B cell (primary cell): ENCODE measurements at regions not wholly inside any gene's neighbourhood (a gene's known extent, or its start where the extent isn't known, plus 50 kb on each side); places are given as distances from the start of the nearest gene placed in this dataset.

Experiments
- ATAC-seq: fragments of 200-7000 bp; cut with Tn5 transposase; one replicate; pipeline ENCODE4 v1.10.0; 2021; ENCODE audit warnings: low read depth, mild to moderate bottlenecking, moderate number of reproducible peaks, moderate library complexity
- CTCF ChIA-PET: fragments of 350-600 bp; sonication (Branson Sonifier 250); formaldehyde crosslinking; loops from one replicate; lab custom pipeline; 2021; ENCODE audit warnings: antibody characterized with exemption, inconsistent platforms; lab: Charles Lee
- POLR2A ChIA-PET: fragments of 350-600 bp; sonication (Branson Sonifier 250); formaldehyde crosslinking; loops from one replicate; lab custom pipeline; 2021; ENCODE audit warnings: antibody characterized with exemption; lab: Charles Lee
- DNase-seq: peaks from one replicate; pipeline ENCODE4 v3.0.0; 2013
- H2AFZ ChIP-seq: 2 replicates; pipeline ENCODE4 v1.6.1; 2012; ENCODE audit warnings: mild to moderate bottlenecking, low read depth, low read length; ENCODE audit not compliant: insufficient read depth, poor library complexity, severe bottlenecking
- H3K27ac ChIP-seq, 2 donors: 1 replicate in 1 of 2; 2 replicates in 1 of 2; pipeline ENCODE4 v1.5.1; 2012 to 2013; ENCODE audit warnings: low read length in 2 of 2, mild to moderate bottlenecking in 2 of 2, moderate library complexity in 1 of 2
- H3K27me3 ChIP-seq, 4 experiments: fragments of 200-600 bp in 1 of 4; sonication (generic) in 1 of 4; replicated peaks in 1 of 4; 1 replicate in 2 of 4; 2 replicates in 2 of 4; pipeline versions ENCODE4 v1.6.1 to v1.7.0; 2013 to 2016; ENCODE audit warnings: low read length in 3 of 4, mild to moderate bottlenecking in 2 of 4, mixed read lengths in 1 of 4, moderate library complexity in 1 of 4; ENCODE audit not compliant: insufficient read depth in 4 of 4, control insufficient read depth in 3 of 4; ENCODE audit errors: control extremely low read depth in 1 of 4
- H3K36me3 ChIP-seq, 2 experiments: replicated peaks in 1 of 2; 1 replicate in 1 of 2; 2 replicates in 1 of 2; pipeline versions ENCODE4 v1.6.1 to v1.7.1; 2013; ENCODE audit warnings: low read length in 1 of 2; ENCODE audit not compliant: insufficient read depth in 2 of 2, control insufficient read depth in 1 of 2; ENCODE audit errors: control extremely low read depth in 1 of 2, extremely low read depth in 1 of 2
- H3K4me1 ChIP-seq, 2 donors: fragments of 200-600 bp in 1 of 2; sonication (generic) in 1 of 2; 1 replicate in 1 of 2; 2 replicates in 1 of 2; pipeline versions ENCODE4 v1.5.1 to v1.6.1; 2013 to 2017; ENCODE audit warnings: low read length in 2 of 2; ENCODE audit not compliant: control insufficient read depth in 2 of 2, insufficient read depth in 2 of 2
- H3K4me2 ChIP-seq: replicated peaks from 2 replicates; pipeline ENCODE3; 2012; ENCODE audit warnings: mild to moderate bottlenecking, low read depth, low read length; ENCODE audit not compliant: poor library complexity, severe bottlenecking
- H3K4me3 ChIP-seq, 5 experiments: fragments of 200-600 bp in 1 of 5; sonication (generic) in 1 of 5; 1 replicate in 3 of 5; 2 replicates in 2 of 5; pipeline versions ENCODE4 v1.5.1 to v1.7.0; 2011 to 2016; ENCODE audit warnings: low read length in 4 of 5, mild to moderate bottlenecking in 4 of 5, low read depth in 2 of 5, control low read depth in 1 of 5, moderate library complexity in 1 of 5; ENCODE audit not compliant: insufficient read depth in 1 of 5; ENCODE audit errors: control extremely low read depth in 1 of 5, extremely low read depth in 1 of 5
- H3K79me2 ChIP-seq: fragments of 200-600 bp; sonication (generic); one replicate; pipeline ENCODE4 v1.6.0; 2016; ENCODE audit warnings: low read length; ENCODE audit not compliant: control insufficient read depth, insufficient read depth
- H3K9ac ChIP-seq: fragments of 200-600 bp; sonication (generic); 2 replicates; pipeline ENCODE4 v1.6.1; 2017; ENCODE audit warnings: mild to moderate bottlenecking, low read length, moderate library complexity
- H3K9me3 ChIP-seq, 3 donors: one replicate each; pipeline versions ENCODE4 v1.6.1 to v1.7.1; 2013; ENCODE audit warnings: low read length in 2 of 3; ENCODE audit not compliant: control insufficient read depth in 2 of 3, insufficient read depth in 1 of 3; ENCODE audit errors: control extremely low read depth in 1 of 3
- H4K20me1 ChIP-seq: 2 replicates; pipeline ENCODE4 v1.6.0; 2012; ENCODE audit warnings: mild to moderate bottlenecking, low read length; ENCODE audit not compliant: insufficient read depth, control insufficient read depth, poor library complexity, severe bottlenecking
- H3K27ac Mint-ChIP-seq: one replicate; pipeline ENCODE4 v1.8.0; 2021; ENCODE audit warnings: mixed read lengths
- H3K27me3 Mint-ChIP-seq: one replicate; pipeline ENCODE4 v1.8.0; 2021; ENCODE audit warnings: mixed read lengths
- H3K4me1 Mint-ChIP-seq: one replicate; pipeline ENCODE4 v1.8.0; 2021; ENCODE audit warnings: mixed read lengths
- H3K4me3 Mint-ChIP-seq: one replicate; pipeline ENCODE4 v1.8.0; 2021; ENCODE audit warnings: mixed read lengths
- H3K9me3 Mint-ChIP-seq: one replicate; pipeline ENCODE4 v1.8.0; 2022; ENCODE audit warnings: mixed read lengths; ENCODE audit not compliant: insufficient read depth
- CTCF ChIP-seq: fragments of 200-600 bp; IDR thresholded peaks from one replicate; pipeline ENCODE4 v1.8.0; 2022; ENCODE audit warnings: antibody characterized with exemption, mild to moderate bottlenecking
- EZH2 ChIP-seq: IDR thresholded peaks from 2 replicates; pipeline ENCODE4 v1.6.1; 2012; ENCODE audit warnings: borderline replicate concordance, low read depth, mild to moderate bottlenecking, moderate library complexity, low read length; ENCODE audit not compliant: insufficient read depth, poor library complexity, severe bottlenecking
- WGBS: methylation state at CpG from one replicate; pipeline ENCODE4 v1.1.5; 2013; ENCODE audit warnings: missing lambda C conversion rate; ENCODE audit not compliant: insufficient coverage; 5-methylcytosine and 5-hydroxymethylcytosine counted together
- intact Hi-C: fragments of 100-400 bp; cut with micrococcal nuclease; formaldehyde crosslinking; loops from one replicate; pipeline ENCODE4 v1.10.0; 2022

GRCh38 chr2:7448578-7449264, 531.5 kb downstream of the RNF144A start:
- TF ChIP-seq EZH2 (no peak), CTCF (no peak)
- H3K27ac Mint-ChIP-seq: no peak overlapping the region
- H3K4me3 Mint-ChIP-seq: no peak overlapping the region
- Histone ChIP-seq H3K27me3 (peaks cover 0 to 2% (median 0%) of the 10 kb centered on the region in 4 experiments), H3K4me3 (no peak overlapping the region), H3K27ac (no peak overlapping the region), H3K36me3 (no peaks in the 10 kb centered on the region), H3K79me2 (no peaks in the 10 kb centered on the region), H3K9me3 (no peaks in the 10 kb centered on the region), H3K4me2 (no peak overlapping the region), H3K4me1 (no peaks in the 10 kb centered on the region), H4K20me1 (no peaks in the 10 kb centered on the region), H2AFZ (no peak overlapping the region), H3K9ac (no peak overlapping the region)
- ChIA-PET POLR2A (no interaction called here), CTCF (no interaction called here)
- intact Hi-C loops: no loop called here
- H3K9me3 Mint-ChIP-seq: no peaks in the 10 kb centered on the region
- ATAC-seq (no peak), DNase-seq (no peak)
- WGBS: 100% methylated on average over 6 of the region's 11 CpGs
- H3K27me3 Mint-ChIP-seq: peaks cover 4% of the 10 kb centered on the region
- no peaks in the 10 kb centered on the region for H3K4me1 Mint-ChIP-seq

GRCh38 chr2:7449298-7449697, 532.1 kb downstream of the RNF144A start:
- Histone ChIP-seq H3K27ac (no peak overlapping the region), H4K20me1 (no peaks in the 10 kb centered on the region), H2AFZ (no peak overlapping the region), H3K27me3 (peaks cover 0 to 2% (median 0%) of the 10 kb centered on the region in 4 experiments), H3K9me3 (no peaks in the 10 kb centered on the region), H3K4me2 (no peak overlapping the region), H3K4me1 (no peaks in the 10 kb centered on the region), H3K4me3 (no peak overlapping the region), H3K79me2 (no peaks in the 10 kb centered on the region), H3K36me3 (no peaks in the 10 kb centered on the region), H3K9ac (no peak overlapping the region)
- Mint-ChIP-seq H3K9me3 (no peaks in the 10 kb centered on the region), H3K27me3 (peaks cover 4% of the 10 kb centered on the region), H3K4me3 (no peak overlapping the region), H3K27ac (no peak overlapping the region), H3K4me1 (no peaks in the 10 kb centered on the region)
- ATAC-seq (no peak), DNase-seq (no peak)
- ChIA-PET CTCF (no interaction called here), POLR2A (no interaction called here)
- intact Hi-C loops: no loop called here
- TF ChIP-seq EZH2 (no peak), CTCF (no peak)
